Stimulated activated naive CD8-positive, alpha-beta T cell treated with anti-CD3 and anti-CD28 coated beads, Interleukin-15, amount 100 ng/mL, for 72 hours (primary cell): ENCODE measurements at regions not wholly inside any gene's neighbourhood (a gene's known extent, or its start where the extent isn't known, plus 50 kb on each side); places are given as distances from the start of the nearest gene placed in this dataset.
A peak's percentile ranks its signal among the peaks of the same experiment; 100 is the strongest.

ENCODE experiments used
- ATAC-seq: fragments of 150-1000 bp; cut with Tn5 transposase; 2 replicates; pipeline ENCODE4 v1.10.0; 2021; ENCODE audit warnings: mild to moderate bottlenecking, moderate library complexity
- DNase-seq, 2 donors: peaks; one replicate each; pipeline ENCODE4 v3.0.0; 2021 to 2022
- H3K27ac Mint-ChIP-seq, 2 donors: one replicate each; pipeline ENCODE4 v1.8.0; 2022; ENCODE audit warnings: mild to moderate bottlenecking in 2 of 2, mixed read lengths in 2 of 2, moderate library complexity in 2 of 2
- H3K27me3 Mint-ChIP-seq: one replicate; pipeline ENCODE4 v1.8.0; 2022; ENCODE audit warnings: mixed read lengths
- H3K4me1 Mint-ChIP-seq: one replicate; pipeline ENCODE4 v1.8.0; 2022; ENCODE audit warnings: mild to moderate bottlenecking, mixed read lengths
- H3K4me3 Mint-ChIP-seq, 2 donors: one replicate each; pipeline ENCODE4 v1.8.0; 2022; ENCODE audit warnings: mild to moderate bottlenecking in 2 of 2, mixed read lengths in 2 of 2, moderate library complexity in 1 of 2
- H3K9me3 Mint-ChIP-seq, 2 donors: one replicate each; pipeline ENCODE4 v1.8.0; 2022; ENCODE audit warnings: mixed read lengths in 2 of 2

DNA sequence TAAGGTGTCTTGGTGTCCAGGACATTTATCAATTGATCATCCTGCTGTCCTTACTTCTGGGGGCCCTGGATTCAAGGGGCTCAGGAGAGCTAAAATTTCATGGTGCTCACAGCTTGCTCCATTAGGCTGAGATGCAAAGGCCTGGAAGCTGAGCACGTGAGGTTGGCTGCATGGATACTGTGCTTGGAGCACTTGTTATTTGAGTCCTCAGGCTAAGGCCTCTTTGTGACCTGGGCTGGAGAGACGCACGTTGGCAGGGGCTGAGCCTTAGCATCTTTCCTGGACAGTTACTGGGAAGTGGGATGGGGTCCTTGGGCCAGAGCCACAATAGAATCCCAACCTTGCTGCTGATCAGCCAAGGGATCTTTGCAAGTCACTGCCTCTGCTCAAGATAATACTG, 151.2 kb upstream of the HS6ST1 start:
- Mint-ChIP-seq H3K27ac (no peak overlapping the region), H3K4me3 (no peak overlapping the region), H3K4me1 (peaks cover 25% of the 10 kb centered on the region), H3K9me3 (peaks cover 18 to 30% of the 10 kb centered on the region in 2 donors), H3K27me3 (peaks cover 21% of the 10 kb centered on the region)
- DNase-seq (no peak), ATAC-seq (no peak)

DNA sequence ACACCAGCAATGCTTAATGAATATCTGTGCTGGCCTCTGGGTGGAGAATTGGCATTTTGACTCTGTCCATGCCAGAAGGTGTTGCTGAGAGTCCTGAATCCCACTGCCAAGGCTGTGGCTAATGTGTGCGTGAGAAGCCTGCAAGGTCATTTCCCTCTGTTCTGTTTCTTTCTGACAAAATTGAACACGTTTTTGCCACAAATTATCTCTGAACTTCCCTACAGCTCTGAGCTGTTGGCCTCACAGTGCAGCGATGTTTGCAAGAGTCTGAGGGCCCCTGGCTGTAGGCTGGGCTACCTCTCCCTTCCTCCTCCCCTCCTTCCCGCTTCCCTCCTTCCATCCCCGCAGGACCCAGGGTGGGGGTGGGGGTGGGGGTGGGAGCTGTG, 154.1 kb upstream of the HS6ST1 start:
- H3K4me1 Mint-ChIP-seq: peaks cover 25% of the 10 kb centered on the region

DNA sequence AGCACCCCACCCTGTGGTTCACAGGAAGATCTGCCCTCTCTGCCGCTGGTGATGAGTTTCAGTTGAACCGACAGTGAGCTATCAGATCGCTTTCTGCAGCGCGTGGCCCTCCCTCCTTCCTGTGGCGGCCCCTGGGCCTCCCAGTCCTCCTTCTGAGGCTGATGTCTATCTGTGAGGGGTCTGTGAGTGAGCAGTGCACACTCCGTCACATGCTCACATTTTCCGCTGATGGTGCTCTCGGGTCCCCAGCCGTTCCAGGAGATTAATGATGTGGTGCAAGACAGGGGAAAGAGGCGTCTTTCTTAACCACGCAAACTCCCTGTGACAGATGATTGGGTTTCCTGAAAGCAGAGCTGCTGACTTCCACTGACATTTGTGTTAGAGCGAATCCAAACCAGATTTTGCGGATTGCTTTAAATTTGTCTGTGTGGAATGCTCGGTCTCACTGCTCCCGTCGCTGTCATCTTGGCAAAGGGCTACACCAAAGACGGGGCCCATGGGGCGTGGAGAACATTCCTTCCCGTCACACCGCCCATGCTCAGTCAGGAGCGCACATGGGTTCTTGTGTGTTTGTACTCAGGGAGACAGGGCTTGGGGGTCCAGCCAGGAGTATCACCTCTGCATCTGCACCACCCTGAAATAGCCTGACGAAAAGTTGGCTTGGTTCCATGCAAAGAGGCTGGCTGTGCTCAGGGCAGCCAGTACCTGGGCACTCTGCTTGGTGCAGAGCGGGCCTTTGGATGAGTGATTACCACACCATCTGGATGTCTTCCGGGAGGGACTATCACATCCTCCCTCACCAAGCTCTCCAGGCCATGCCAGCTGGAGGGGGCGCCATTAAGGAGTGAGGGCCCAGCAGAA, 154.7 kb upstream of the HS6ST1 start:
- peaks cover 10 to 19% of the 10 kb centered on the region in 2 donors for H3K9me3 Mint-ChIP-seq
- peak overlapping the region; percentile 61 to 77 for H3K4me3 Mint-ChIP-seq
- DNase-seq: peak; percentile 32 to 61
- peaks cover 38% of the 10 kb centered on the region for H3K27me3 Mint-ChIP-seq
- H3K4me1 Mint-ChIP-seq: peaks cover 25% of the 10 kb centered on the region
- ATAC-seq: peak; percentile 94
- peak overlapping the region in 1 of 2 donors; percentile 15 for H3K27ac Mint-ChIP-seq

More for the DNA sequence above, 154.1 kb upstream of the HS6ST1 start:
- Mint-ChIP-seq H3K9me3 (peaks cover 16 to 25% of the 10 kb centered on the region in 2 donors), H3K27ac (peak overlapping the region in 1 of 2 donors; percentile 19), H3K27me3 (peaks cover 38% of the 10 kb centered on the region), H3K4me3 (peak overlapping the region in 1 of 2 donors; percentile 77)
- DNase-seq (no peak), ATAC-seq (peak; percentile 48)

DNA sequence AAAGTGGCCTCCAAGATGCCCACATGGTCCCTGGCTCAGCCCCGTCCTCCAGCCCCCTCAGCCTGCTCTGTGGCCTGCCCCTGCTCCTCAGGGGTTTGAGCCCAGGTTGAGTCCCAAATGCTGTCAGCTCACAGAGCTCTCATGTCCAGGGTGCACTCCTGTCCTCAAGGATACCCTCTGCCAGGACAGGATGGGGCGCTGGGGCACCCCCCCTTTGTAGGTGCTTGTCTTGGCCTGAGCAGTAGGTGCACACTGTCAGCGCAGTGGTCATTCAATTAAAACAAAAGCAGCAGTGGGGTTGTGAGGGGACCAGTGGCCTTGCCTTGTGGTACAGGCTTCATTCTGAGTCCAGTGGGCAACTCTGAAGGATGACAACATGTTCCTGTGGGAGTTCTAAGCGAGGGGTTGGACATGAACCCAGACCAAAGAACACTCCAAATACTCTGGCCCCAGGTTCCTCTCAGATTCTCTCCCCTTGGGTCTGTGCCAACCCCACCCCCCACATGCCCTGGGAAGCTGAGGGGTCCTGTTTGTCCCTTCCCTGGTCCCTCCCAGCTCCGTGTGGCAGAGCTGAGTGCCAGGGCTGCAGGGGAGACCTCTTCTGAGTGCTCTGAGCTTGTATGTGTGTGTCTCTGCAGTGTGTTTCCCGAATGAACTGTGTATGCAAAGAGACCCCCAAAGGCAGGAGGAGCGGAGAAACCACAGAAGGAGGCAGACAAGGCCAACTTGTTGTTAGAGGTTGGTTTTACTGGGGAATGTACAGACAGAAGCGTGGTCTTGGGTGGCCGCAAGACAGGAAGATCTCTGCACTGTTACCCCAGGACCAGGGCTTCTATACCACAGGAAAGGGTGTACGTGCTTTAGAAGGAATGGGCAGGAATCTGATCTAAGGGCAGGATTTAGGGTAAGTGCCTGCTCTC, 155.6 kb upstream of the HS6ST1 start:
- Mint-ChIP-seq H3K27me3 (peaks cover 43% of the 10 kb centered on the region), H3K4me1 (peaks cover 25% of the 10 kb centered on the region), H3K4me3 (no peak overlapping the region), H3K27ac (peak overlapping the region in 1 of 2 donors; percentile 7), H3K9me3 (peaks cover 7 to 12% of the 10 kb centered on the region in 2 donors)
- no peak for ATAC-seq
- no peak for DNase-seq

GRCh38 chr2:128474962-128475361, 156.3 kb upstream of the HS6ST1 start:
- H3K4me1 Mint-ChIP-seq: peaks cover 25% of the 10 kb centered on the region
- H3K27ac Mint-ChIP-seq: no peak overlapping the region
- DNase-seq (no peak), ATAC-seq (no peak)
- H3K27me3 Mint-ChIP-seq: peaks cover 44% of the 10 kb centered on the region
- no peak overlapping the region for H3K4me3 Mint-ChIP-seq
- peaks cover 7 to 9% of the 10 kb centered on the region in 2 donors for H3K9me3 Mint-ChIP-seq

- peaks cover 25% of the 10 kb centered on the region for H3K4me1 Mint-ChIP-seq
These were observed 157.0 kb upstream of the HS6ST1 start for GRCh38 chr2:128475427-128476211.

DNA sequence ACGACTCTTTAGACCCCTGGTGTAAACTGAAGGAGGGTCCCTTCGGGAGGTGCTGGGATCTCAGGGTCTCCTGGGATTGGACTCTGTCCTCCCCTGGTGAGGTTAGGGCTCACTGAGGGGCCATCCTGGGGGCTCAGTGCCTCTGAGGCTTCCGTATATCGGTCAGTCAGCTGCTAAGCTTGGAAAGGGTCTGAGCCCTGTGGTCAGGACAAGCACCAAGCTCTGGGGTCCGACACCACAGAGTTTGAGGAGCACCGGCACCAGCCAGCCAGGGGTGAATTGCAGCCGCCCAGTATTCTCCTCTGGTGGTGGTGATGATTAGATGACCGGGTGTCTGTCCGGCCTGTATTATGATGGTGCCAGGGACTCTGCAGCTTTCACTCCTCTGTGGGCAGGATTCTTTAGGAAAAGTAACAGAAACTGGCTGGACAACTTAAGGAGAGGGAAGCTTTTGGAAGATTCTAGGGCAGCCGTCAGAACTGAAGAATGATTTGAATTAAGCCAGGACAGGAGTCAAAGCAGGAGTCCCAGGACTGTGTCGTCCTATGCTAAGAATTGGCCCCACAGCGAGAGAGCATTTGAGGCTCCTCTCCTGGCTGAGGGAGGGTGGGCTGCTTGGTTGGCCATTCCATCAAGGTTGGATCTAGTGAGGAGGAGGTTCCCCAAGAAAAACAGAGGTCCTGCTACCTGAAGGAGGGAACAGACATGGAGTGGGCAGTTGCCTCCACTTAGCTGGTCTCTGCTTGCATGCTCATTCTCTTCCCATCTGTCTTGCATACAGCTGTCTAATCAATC, 158.6 kb upstream of the HS6ST1 start:
- peaks cover 44% of the 10 kb centered on the region for H3K27me3 Mint-ChIP-seq
- ATAC-seq (no peak), DNase-seq (no peak)
- no peak overlapping the region for H3K27ac Mint-ChIP-seq
- H3K4me1 Mint-ChIP-seq: peaks cover 25% of the 10 kb centered on the region
- peaks cover 5 to 7% of the 10 kb centered on the region in 2 donors for H3K9me3 Mint-ChIP-seq
- H3K4me3 Mint-ChIP-seq: no peak overlapping the region

More at GRCh38 chr2:128475427-128476211, 157.0 kb upstream of the HS6ST1 start:
- Mint-ChIP-seq H3K4me3 (no peak overlapping the region), H3K27ac (no peak overlapping the region), H3K27me3 (peaks cover 44% of the 10 kb centered on the region), H3K9me3 (peaks cover 5 to 7% of the 10 kb centered on the region in 2 donors)
- no peak for DNase-seq
- ATAC-seq: no peak

DNA sequence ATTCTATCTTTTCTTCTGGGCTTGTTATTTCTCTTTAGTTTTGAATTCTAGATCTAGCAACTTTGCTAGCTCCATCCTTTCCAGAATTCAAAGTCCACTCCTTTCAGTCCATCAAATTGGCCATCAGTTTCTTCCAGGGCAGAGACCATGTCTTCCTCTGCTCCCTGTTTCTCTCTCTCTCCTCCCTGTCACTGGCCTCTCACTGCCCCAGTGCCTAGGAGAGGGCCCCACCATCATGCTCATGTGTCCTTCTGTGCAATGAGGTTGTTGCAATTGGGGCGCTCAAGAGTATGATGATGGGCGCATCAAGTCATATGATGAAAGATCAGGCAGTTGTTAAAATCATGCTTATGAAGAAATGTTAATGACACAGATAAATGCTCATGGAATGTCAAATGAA, 159.2 kb upstream of the HS6ST1 start:
- no peak for ATAC-seq
- DNase-seq: no peak
- no peak overlapping the region for H3K27ac Mint-ChIP-seq
- H3K9me3 Mint-ChIP-seq: peaks cover 5 to 7% of the 10 kb centered on the region in 2 donors
- H3K4me1 Mint-ChIP-seq: peaks cover 20% of the 10 kb centered on the region
- no peak overlapping the region for H3K4me3 Mint-ChIP-seq
- H3K27me3 Mint-ChIP-seq: peaks cover 43% of the 10 kb centered on the region

- Mint-ChIP-seq H3K27ac (no peak overlapping the region), H3K9me3 (peaks cover 0 to 1% of the 10 kb centered on the region in 2 donors), H3K4me3 (no peak overlapping the region)
These were observed 167.3 kb upstream of the HS6ST1 start for GRCh38 chr2:128485761-128486639.

DNA sequence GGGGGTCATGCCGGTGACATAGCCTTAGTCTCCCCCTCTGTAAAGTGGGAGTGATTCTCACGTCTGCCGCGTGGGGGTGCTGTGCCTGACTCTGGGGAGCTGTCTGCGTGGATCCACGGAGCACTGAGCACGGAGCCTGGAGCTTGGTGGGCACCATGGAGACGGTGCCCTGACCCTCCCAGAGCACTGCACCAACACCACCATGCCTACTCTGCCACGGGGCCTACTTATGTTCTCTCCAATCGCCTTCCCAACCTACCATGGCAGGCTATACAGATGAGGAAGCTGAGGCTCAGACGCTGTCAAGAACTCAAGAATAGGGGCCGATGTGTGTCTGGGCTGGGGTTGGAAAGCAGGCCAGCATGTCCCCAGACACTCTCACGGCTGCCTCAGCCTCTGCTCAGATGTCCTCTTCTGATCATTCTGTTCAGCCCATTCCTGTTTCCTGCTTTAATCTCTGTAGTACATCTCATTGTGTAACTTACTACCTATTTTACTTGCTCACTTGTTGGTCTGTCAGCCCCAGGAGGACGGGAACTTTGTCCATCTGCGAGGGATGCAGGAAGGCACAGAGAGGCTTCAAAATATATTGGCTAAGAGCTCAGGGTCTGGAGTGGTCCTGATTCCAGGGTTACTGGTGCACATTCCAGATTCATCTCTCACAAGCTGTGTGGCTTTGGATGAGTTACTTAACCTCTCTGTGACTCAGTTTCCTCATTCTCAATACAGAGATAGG, 168.1 kb upstream of the HS6ST1 start:
- no peak for ATAC-seq
- H3K9me3 Mint-ChIP-seq: no peaks in the 10 kb centered on the region
- H3K4me1 Mint-ChIP-seq: no peaks in the 10 kb centered on the region
- peak in 1 of 2 donors; percentile 0 for DNase-seq
- peaks cover 36% of the 10 kb centered on the region for H3K27me3 Mint-ChIP-seq
- H3K4me3 Mint-ChIP-seq: no peak overlapping the region
- no peak overlapping the region for H3K27ac Mint-ChIP-seq

More at GRCh38 chr2:128485761-128486639, 167.3 kb upstream of the HS6ST1 start:
- H3K27me3 Mint-ChIP-seq: peaks cover 29% of the 10 kb centered on the region
- peak in 1 of 2 donors; percentile 1 for DNase-seq
- H3K4me1 Mint-ChIP-seq: no peaks in the 10 kb centered on the region
- no peak for ATAC-seq

DNA sequence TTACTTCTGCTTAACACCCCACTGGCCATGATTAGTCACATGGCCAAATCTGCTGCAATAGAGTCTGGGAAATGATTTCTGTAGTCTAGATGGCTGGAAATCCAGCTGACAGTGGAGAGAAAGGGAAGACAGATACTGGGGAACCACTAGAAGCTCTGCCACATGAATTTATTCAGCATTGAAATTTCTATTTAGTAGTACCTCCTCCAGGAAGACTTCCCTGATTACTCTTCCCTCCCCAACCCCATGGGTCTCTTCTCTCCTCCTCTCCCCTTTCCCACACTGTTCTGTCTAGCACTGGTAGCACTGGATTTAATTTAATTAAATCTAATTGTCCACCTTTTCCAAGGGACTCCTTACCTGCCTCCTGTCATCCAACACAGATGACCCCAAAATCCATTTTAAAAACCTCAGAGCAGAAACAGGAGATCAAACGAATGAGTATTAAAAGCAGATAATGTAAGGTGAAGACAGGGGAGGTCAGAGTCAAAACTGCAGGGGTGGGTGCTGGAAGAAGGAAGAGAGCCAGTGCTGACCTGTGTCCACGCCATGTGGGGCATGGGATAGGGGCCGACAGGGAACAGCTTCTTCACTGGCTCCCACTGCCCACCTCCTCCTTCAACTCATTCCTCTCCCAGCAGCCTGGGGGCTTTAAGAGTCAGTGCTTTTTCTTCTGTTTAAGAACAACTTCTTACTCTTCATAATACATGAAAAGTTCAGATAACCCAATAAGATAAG, 169.2 kb upstream of the HS6ST1 start:
- no peak overlapping the region for H3K4me3 Mint-ChIP-seq
- DNase-seq: peak in 1 of 2 donors; percentile 6

DNA sequence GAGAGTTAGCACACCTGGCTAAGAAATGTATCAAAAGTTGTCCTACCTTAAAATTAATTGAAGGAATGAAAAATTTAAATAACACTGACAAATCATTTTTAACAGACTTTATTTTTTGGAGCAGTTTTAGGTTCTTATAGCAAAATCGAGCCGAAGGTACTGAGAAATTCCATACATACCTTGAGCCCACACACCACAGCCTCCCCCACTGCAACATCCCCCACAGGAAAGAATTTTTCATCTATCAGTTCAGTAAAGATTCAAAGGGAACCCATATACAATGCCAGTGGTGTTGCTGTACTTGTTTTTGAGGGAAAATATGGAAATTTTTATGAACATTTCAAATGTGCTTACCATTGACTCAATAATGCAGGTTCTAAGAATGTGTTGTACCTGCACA, 169.8 kb upstream of the HS6ST1 start:
- peaks cover 36% of the 10 kb centered on the region for H3K27me3 Mint-ChIP-seq
- no peaks in the 10 kb centered on the region for H3K4me1 Mint-ChIP-seq
- H3K9me3 Mint-ChIP-seq: peaks cover 0 to 7% of the 10 kb centered on the region in 2 donors
- DNase-seq (no peak), ATAC-seq (no peak)
- no peak overlapping the region for H3K27ac Mint-ChIP-seq
- H3K4me3 Mint-ChIP-seq: no peak overlapping the region

More for the DNA sequence above, 169.2 kb upstream of the HS6ST1 start:
- Mint-ChIP-seq H3K9me3 (peaks cover 0 to 5% of the 10 kb centered on the region in 2 donors), H3K4me1 (no peaks in the 10 kb centered on the region), H3K27ac (no peak overlapping the region), H3K27me3 (peaks cover 36% of the 10 kb centered on the region)
- ATAC-seq: no peak
